Activated naive CD4-positive, alpha-beta T cell treated with anti-CD3 and anti-CD28 coated beads, Interleukin-2, amount 50 U/mL, for 24 hours (primary cell): ENCODE measurements at regions not wholly inside any gene's neighbourhood (a gene's known extent, or its start where the extent isn't known, plus 50 kb on each side); places are given as distances from the start of the nearest gene placed in this dataset.
"Not testable (repeated sequence)": the region's sequence is repeated elsewhere in the genome, so short reads cannot be mapped to it uniquely, and the experiment has no call there.

Experiments
- H3K27ac Mint-ChIP-seq: one replicate; pipeline ENCODE4 v1.8.0; 2021; ENCODE audit warnings: mild to moderate bottlenecking, mixed read lengths
- H3K27me3 Mint-ChIP-seq: one replicate; pipeline ENCODE4 v1.8.0; 2021; ENCODE audit warnings: mixed read lengths
- H3K36me3 Mint-ChIP-seq: one replicate; pipeline ENCODE4 v1.8.0; 2021; ENCODE audit warnings: mixed read lengths
- H3K4me1 Mint-ChIP-seq: one replicate; pipeline ENCODE4 v1.8.0; 2021; ENCODE audit warnings: mixed read lengths
- H3K4me3 Mint-ChIP-seq: one replicate; pipeline ENCODE4 v1.8.0; 2021; ENCODE audit warnings: mild to moderate bottlenecking, mixed read lengths
- H3K9me3 Mint-ChIP-seq: one replicate; pipeline ENCODE4 v1.8.0; 2021; ENCODE audit warnings: mixed read lengths

DNA sequence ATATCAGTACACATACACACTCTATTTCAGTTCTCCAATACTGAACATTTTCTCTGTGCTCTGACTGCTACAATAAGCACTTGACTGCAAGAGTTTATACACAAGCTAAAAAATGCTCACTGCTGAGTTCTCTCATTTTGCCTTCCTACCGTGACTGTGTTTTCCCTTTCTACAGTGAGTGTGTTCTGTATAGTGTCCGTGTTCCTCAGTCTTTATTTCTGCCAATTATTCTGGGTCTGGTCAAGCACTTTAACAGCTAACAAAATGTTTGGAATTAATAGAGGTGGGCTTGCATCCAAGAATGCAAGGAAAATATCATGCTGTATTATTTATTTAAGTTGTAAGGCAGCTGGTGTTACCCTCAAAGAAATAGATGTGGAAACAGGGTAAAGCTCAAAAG is 217.0 kb upstream of the NREP start:
- Mint-ChIP-seq H3K36me3 (no peaks in the 10 kb centered on the region), H3K9me3 (no peaks in the 10 kb centered on the region), H3K27ac (no peak overlapping the region), H3K4me3 (no peak overlapping the region), H3K27me3 (peaks cover 5% of the 10 kb centered on the region), H3K4me1 (no peaks in the 10 kb centered on the region)

DNA sequence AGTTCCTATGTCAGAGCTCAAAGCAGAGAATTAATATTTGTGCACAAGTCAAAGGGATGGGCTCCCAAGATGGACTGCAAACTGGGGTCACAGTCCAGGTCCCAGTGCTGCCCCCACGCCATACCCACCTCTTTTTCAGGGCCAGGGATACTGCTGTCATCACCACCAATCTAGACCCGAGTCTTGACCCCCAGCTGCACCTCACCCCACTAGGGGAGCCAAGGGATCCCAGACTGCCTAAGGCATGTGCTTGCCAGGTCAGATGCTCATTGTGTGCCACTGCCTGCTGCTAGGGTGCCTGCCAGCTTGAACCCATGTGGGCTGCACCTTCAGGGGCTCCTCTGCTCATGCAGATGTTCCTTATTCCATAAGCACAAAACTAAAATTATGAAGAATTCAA is 215.6 kb upstream of the NREP start:
- Mint-ChIP-seq H3K9me3 (no peaks in the 10 kb centered on the region), H3K27ac (no peak overlapping the region), H3K27me3 (peaks cover 6% of the 10 kb centered on the region), H3K4me1 (no peaks in the 10 kb centered on the region), H3K4me3 (no peak overlapping the region), H3K36me3 (no peaks in the 10 kb centered on the region)

DNA sequence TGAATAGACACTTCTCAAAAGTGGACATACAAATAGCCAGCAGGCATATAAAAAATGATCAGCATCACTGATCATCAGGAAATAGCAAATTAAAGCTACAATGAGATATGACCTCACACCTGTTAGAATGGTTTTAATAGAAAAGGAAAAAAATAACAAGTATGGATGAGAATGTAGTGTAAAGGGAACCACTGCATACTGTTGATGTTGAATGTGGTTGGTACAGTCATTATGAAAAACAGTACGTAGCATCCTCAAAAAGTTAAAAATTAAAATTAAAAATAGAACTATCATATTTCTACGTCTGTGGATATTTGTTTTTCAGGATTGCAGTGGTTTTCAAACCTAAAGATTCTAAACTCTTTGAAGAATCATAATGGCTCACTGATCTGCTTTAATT is 215.1 kb upstream of the NREP start:
- Mint-ChIP-seq H3K27me3 (peaks cover 6% of the 10 kb centered on the region), H3K4me3 (no peak overlapping the region), H3K27ac (no peak overlapping the region), H3K4me1 (no peaks in the 10 kb centered on the region), H3K9me3 (no peaks in the 10 kb centered on the region), H3K36me3 (no peaks in the 10 kb centered on the region)

DNA sequence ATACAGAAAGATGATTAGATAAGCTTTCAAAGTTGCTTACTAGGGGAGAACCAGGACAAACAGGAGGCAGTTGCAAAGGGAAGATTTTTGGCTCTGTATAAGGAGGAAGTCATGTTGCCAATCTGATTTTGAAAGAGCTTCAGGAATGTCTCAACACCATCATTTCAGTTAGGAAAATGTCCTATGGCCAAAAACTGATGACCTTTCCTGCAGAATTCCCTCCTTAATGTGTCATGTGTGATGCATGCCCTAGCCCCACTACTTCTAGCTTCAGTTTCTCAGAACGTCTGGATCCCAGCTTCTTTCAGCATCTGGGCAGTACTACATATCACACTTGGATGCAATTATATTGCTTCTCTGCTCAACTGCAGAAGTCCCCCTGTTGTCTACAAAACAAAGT is 211.5 kb upstream of the NREP start:
- Mint-ChIP-seq H3K27ac (no peak overlapping the region), H3K36me3 (no peaks in the 10 kb centered on the region), H3K4me3 (no peak overlapping the region), H3K4me1 (no peaks in the 10 kb centered on the region), H3K9me3 (no peaks in the 10 kb centered on the region), H3K27me3 (peaks cover 8% of the 10 kb centered on the region)

DNA sequence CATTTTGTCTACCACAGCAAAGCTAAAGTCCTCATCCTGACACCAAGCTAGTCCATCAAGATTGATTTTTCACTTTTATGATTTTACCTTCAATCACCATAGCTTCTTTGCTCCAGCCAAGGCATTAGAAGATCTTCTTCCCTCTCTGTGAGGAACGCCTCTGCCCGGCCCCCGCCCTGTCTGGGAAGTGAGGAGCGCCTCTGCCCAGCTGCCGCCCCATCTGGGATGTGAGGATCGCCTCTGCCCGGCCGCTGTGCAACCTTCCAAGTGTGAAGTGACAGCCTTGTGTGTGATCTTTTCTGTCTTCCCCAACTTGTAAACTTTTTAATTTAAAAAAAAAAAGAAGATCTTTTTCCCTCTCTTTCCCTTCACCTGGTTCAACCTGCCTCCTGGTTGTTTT is 210.5 kb upstream of the NREP start:
- no peak overlapping the region for H3K4me3 Mint-ChIP-seq
- no peaks in the 10 kb centered on the region for H3K4me1 Mint-ChIP-seq
- H3K9me3 Mint-ChIP-seq: no peaks in the 10 kb centered on the region
- H3K36me3 Mint-ChIP-seq: no peaks in the 10 kb centered on the region
- H3K27ac Mint-ChIP-seq: no peak overlapping the region
- H3K27me3 Mint-ChIP-seq: peaks cover 8% of the 10 kb centered on the region

DNA sequence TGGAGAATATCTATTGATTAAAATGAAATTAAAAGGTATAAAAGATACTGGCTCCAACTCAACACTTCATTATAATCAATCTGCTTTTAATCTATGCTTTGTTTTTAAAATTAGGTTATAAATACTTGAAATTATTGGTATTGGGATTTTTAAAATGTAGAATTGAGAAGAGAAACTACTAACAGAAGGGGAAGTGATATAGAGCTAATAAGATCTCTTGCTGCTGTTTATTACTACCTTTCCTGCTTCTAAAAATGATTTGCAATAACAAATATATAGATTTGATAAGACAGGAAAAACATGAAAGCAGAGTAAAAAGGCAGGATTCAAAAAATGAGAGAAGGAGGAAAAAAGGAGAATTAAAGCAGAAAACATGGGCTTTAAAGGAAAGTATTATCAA is 209.3 kb upstream of the NREP start:
- Mint-ChIP-seq H3K4me3 (no peak overlapping the region), H3K27me3 (peaks cover 6% of the 10 kb centered on the region), H3K27ac (no peak overlapping the region), H3K4me1 (no peaks in the 10 kb centered on the region), H3K36me3 (no peaks in the 10 kb centered on the region), H3K9me3 (no peaks in the 10 kb centered on the region)

DNA sequence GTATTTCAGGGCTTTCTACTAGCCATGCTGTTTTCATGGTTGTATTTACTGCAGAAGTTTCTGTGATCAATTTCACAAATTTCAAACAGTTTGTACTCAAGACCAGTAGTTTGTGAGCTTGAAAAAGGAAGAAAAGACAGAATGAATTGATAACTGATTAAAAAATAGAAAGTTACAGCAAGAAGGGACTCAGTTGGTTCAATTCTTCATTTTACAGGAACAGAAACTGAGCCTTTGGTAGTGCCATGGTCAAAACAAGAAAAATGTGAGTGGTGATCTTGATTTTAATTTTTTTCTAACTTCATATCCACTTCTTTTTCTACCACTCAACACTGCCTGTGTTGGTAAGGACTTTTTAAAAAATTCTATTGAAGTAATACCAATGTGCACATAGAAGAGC is 206.6 kb upstream of the NREP start:
- Mint-ChIP-seq H3K27me3 (peaks cover 5% of the 10 kb centered on the region), H3K9me3 (no peaks in the 10 kb centered on the region), H3K36me3 (no peaks in the 10 kb centered on the region), H3K27ac (no peak overlapping the region), H3K4me1 (no peaks in the 10 kb centered on the region), H3K4me3 (no peak overlapping the region)

DNA sequence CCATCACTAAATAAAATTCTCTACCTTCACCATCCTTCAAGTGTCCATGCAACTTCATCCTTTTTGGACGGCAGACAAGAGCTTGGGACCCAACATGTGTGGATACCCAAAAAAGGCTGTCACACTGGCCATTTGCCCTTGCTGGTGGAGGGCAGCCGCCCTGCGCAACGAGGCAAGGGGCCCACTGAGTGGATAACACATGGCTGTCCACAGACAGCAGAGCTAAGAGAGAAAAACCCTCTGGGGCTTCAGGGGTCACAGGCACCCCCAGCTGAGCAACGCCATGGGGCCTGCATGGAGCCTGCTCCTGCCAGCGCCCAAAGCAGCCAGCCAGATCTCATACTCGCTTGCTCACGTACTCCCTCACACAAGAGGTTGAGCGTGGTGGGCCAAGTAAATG is 205.9 kb upstream of the NREP start:
- H3K36me3 Mint-ChIP-seq: no peaks in the 10 kb centered on the region
- no peaks in the 10 kb centered on the region for H3K4me1 Mint-ChIP-seq
- no peak overlapping the region for H3K27ac Mint-ChIP-seq
- peaks cover 4% of the 10 kb centered on the region for H3K27me3 Mint-ChIP-seq
- no peaks in the 10 kb centered on the region for H3K9me3 Mint-ChIP-seq
- H3K4me3 Mint-ChIP-seq: no peak overlapping the region

DNA sequence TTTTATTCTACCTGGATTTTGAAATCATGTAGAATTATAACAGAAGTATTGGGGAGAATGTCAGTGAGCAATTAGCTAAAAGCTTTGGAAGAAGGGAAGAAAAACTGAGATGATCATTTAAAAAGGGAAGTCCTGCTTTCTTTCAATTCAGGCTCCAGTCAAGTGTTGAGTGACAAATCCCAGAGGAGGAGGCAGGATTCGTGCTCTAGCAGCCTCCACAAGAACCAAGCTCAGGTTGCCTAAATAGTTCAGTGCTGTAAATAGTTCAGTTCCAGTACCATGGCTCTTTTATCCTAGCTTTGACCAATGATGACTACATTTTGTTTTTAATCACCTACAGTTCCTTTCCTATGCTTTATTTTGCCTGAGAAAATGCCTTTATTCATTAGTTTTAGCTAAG is 204.9 kb upstream of the NREP start:
- H3K4me3 Mint-ChIP-seq: no peak overlapping the region
- H3K27ac Mint-ChIP-seq: no peak overlapping the region
- no peaks in the 10 kb centered on the region for H3K4me1 Mint-ChIP-seq
- no peaks in the 10 kb centered on the region for H3K36me3 Mint-ChIP-seq
- no peaks in the 10 kb centered on the region for H3K9me3 Mint-ChIP-seq
- H3K27me3 Mint-ChIP-seq: peaks cover 4% of the 10 kb centered on the region

DNA sequence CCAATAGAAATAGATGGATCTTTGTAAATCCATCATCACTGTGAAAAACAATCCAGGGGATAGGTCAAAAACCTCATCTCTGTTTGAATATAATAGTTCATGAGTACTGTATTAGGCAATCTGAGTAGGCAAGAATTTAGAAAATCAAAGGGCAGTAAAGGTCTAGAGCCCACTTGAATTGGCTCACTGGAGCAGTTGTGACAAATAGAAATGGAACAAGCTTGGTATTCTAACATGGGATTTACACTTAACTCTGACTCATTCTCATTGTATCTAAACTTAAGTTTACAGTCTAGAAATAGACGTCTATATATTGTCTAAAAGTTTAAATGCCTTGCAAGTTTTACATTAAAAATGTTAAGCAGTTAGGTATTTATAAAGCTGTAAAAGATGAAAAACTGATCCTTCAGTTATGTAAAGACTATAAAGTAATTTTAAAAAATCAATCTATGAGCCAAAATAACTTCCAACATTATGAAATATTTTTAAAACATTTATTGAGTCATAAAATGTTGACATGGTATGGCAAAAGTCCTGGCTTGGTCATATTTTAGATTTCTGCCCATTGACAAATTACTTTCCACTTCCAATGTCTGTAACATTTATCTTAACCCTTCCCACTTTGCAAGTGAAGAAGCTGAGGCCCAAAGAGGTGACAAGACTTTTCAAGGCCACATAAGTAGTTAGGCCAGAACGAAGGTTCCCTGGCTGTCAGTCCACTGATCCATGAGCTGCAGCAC is 203.7 kb upstream of the NREP start:
- no peaks in the 10 kb centered on the region for H3K36me3 Mint-ChIP-seq
- H3K4me1 Mint-ChIP-seq: no peaks in the 10 kb centered on the region
- no peaks in the 10 kb centered on the region for H3K9me3 Mint-ChIP-seq
- peaks cover 4% of the 10 kb centered on the region for H3K27me3 Mint-ChIP-seq
- no peak overlapping the region for H3K27ac Mint-ChIP-seq
- no peak overlapping the region for H3K4me3 Mint-ChIP-seq

DNA sequence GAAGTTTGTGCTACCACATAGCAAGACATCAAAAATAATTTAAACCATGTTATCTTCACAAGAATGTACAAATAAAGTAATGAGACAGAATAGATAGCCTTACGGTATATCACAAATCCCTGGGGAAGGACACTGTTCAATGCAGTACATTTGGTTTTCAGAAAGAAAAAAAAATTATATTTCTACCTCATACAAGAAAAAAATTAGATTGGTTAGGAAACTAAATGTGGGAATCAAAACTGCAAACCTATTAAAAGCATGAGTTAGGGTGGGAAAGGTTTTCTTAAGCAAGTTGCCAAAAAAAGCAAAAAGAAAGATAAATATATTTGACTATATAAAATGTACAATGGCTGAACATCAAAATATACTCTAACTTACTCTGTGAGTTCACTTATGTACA is 201.9 kb upstream of the NREP start:
- Mint-ChIP-seq H3K27ac (no peak overlapping the region), H3K4me1 (no peaks in the 10 kb centered on the region), H3K9me3 (no peaks in the 10 kb centered on the region), H3K4me3 (no peak overlapping the region), H3K27me3 (peaks cover 1% of the 10 kb centered on the region), H3K36me3 (no peaks in the 10 kb centered on the region)

DNA sequence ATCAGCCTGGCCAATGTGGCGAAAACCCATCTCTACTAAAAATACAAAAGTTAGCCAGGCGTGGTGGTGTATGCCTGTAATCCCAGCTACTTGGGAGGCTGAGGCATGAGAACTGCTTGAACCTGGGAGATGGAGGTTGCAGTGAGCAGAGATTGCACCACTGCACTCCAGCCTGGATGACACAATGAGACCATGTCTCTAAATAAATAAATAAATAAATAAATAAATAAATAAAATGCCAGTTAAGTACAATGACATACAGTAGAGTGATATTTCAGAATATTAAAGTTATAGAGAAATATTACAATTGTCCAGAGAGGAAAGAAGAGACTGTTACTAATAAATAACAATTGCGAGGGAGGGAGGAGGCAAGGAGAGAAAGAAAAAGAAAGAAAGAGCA is 199.8 kb upstream of the NREP start:
- H3K9me3 Mint-ChIP-seq, H3K27me3 Mint-ChIP-seq, H3K4me1 Mint-ChIP-seq, H3K36me3 Mint-ChIP-seq, H3K27ac Mint-ChIP-seq, H3K4me3 Mint-ChIP-seq: not testable (repeated sequence)

DNA sequence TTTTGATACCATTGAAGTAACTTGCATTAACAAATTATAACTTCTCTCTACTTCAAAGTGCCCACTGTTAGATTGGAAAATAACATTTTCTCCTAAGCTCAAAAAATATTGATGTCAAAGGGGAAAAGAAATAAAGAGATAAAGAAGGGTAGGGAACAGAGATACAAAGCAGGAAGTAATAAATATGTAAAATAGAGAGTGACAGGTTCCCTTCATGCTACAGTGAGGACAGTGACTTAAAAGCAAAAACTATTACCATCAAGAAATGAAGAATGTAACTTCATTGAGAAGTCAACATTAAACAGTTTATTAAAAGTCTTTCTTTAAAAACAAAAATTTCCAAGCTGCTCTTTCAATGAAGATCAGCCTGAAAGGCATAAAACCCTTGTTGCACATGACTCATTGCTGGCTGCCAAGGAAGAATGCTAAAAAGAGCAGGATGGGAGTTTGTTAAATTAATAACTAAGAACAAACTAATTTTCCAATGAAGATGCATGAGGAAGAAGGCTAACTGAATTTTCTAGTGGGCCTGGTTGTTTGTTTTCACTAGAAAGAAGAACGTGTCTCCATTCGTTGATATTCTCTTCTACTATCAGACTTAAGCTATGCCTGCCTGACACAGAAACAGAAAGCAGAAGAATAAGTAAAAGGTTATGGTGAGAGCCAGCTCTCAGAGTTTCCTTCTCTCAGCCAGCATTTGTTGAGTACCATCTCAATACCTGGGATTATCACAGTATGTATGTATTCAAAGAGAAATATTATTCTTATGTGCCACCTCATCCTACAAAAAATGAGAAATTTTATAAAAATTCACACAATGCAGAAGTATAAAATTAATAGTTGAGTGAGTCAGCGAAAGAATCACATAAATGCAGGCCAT is 197.8 kb upstream of the NREP start:
- Mint-ChIP-seq H3K9me3 (no peaks in the 10 kb centered on the region), H3K27me3 (peaks cover 3% of the 10 kb centered on the region), H3K4me3 (no peak overlapping the region), H3K4me1 (no peaks in the 10 kb centered on the region), H3K27ac (no peak overlapping the region), H3K36me3 (no peaks in the 10 kb centered on the region)

DNA sequence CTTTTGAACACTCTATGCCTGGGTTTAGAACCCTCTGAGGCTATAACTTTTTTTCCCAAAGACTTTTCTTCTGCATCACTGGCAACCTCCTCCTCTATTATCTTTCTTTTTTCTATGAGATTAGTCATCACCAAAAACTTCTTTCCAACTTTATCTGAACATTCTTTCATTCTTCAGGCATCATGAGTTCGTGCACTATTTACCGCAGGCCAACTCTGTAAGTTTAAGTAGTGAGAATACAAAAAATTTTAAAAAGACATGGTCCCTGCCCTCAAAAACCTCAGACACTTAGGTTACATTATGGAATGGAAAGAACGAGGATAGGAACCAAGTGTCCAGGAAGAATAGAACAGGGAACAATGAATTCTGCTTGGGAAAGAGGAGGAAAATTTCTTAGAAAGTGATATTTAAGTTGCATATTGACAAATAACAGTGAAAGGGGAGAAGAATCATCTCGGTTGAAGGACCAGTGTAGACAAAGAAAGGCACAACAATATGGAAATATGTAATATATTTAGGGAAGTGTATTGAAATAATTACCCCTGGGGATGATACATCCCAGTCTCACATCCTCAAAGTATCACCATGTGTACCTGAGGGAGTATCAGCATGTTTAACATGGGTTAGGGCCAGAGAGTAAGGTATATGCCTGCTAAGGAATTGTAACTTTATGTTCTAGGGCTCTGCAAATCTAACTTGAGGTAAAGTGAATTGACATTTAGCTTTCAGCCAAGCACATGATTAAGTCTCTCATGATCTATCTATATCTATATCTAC is 196.5 kb upstream of the NREP start:
- H3K27ac Mint-ChIP-seq: no peak overlapping the region
- H3K9me3 Mint-ChIP-seq: no peaks in the 10 kb centered on the region
- H3K4me3 Mint-ChIP-seq: no peak overlapping the region
- H3K27me3 Mint-ChIP-seq: peaks cover 5% of the 10 kb centered on the region
- H3K4me1 Mint-ChIP-seq: no peaks in the 10 kb centered on the region
- H3K36me3 Mint-ChIP-seq: no peaks in the 10 kb centered on the region

DNA sequence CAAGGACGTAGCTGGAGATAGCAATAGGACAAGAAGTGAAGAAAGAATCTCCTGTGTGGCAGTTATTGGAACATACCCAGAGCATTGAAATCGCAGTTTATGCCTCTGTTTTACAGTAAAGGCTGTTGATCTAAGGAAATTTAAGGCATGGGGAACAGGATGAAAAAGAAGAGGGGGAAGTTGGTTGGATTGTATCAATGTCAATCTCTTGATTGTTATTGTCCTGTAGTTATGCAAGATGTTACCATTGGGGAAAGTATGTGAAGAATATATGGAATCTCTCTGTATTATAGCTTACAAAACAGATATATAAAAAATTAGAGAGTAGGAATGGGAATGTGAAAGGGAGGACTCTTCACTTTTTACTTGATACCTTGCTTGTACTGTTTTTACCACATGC is 195.6 kb upstream of the NREP start:
- no peaks in the 10 kb centered on the region for H3K36me3 Mint-ChIP-seq
- H3K4me1 Mint-ChIP-seq: no peaks in the 10 kb centered on the region
- H3K27ac Mint-ChIP-seq: no peak overlapping the region
- H3K27me3 Mint-ChIP-seq: peaks cover 5% of the 10 kb centered on the region
- H3K9me3 Mint-ChIP-seq: no peaks in the 10 kb centered on the region
- H3K4me3 Mint-ChIP-seq: no peak overlapping the region

DNA sequence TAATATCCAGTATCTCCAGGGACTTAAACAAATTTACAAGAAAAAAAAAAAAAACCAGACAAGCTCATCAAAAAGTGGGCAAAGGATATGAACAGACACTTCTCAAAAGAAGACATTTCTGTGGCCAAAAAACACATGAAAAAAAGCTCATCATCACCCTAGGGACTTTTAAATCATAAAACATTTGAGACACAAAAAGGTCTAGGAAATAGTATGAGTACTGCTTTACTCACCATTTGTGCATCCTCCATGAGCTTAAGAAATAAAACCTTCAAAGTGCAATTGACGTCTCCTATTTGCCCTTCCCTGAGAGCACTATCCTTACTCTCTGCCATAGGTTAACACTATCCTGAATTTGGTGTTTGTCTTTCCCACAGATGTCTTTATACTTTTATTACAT is 193.7 kb upstream of the NREP start:
- Mint-ChIP-seq H3K4me3 (no peak overlapping the region), H3K4me1 (no peaks in the 10 kb centered on the region), H3K27ac (no peak overlapping the region), H3K27me3 (peaks cover 5% of the 10 kb centered on the region), H3K9me3 (no peaks in the 10 kb centered on the region), H3K36me3 (no peaks in the 10 kb centered on the region)
